Keratinocyte (primary cell): ENCODE measurements at regions not wholly inside any gene's neighbourhood (a gene's known extent, or its start where the extent isn't known, plus 50 kb on each side); places are given as distances from the start of the nearest gene placed in this dataset.

Experiments
- DNase-seq: peaks from one replicate; pipeline ENCODE4 v3.0.0-alpha.2; 2011; ENCODE audit warnings: low read depth, missing footprints, low spot score
- FAIRE-seq: peaks from 2 replicates; lab custom pipeline; 2011; peaks lifted over from hg19 to GRCh38; lab: Jason Lieb, UNC
- H2AFZ ChIP-seq: 2 replicates; pipeline ENCODE4 v1.6.0; 2012; ENCODE audit warnings: low read length, control low read depth, inconsistent platforms; ENCODE audit not compliant: control insufficient read depth
- H3K27ac ChIP-seq: 2 replicates; pipeline ENCODE4 v1.5.1; 2011; ENCODE audit warnings: low read length; ENCODE audit not compliant: control insufficient read depth, insufficient read depth
- H3K27me3 ChIP-seq: 3 replicates; pipeline ENCODE4 v1.6.0; 2011; ENCODE audit warnings: low read length; ENCODE audit not compliant: control insufficient read depth, insufficient read depth; ENCODE audit errors: extremely low read depth
- H3K36me3 ChIP-seq, 2 experiments: 2 replicates in 1 of 2; 3 replicates in 1 of 2; pipeline ENCODE4 v1.5.1; 2011; ENCODE audit warnings: low read length in 2 of 2, mild to moderate bottlenecking in 1 of 2; ENCODE audit not compliant: control insufficient read depth in 2 of 2, insufficient read depth in 2 of 2; ENCODE audit errors: extremely low read depth in 1 of 2
- H3K4me1 ChIP-seq: 3 replicates; pipeline ENCODE4 v1.5.1; 2011; ENCODE audit warnings: low read length; ENCODE audit not compliant: control insufficient read depth, insufficient read depth; ENCODE audit errors: extremely low read depth
- H3K4me2 ChIP-seq: 3 replicates; pipeline ENCODE4 v1.6.0; 2011; ENCODE audit warnings: low read depth, low read length; ENCODE audit not compliant: control insufficient read depth, insufficient read depth; ENCODE audit errors: extremely low read depth
- H3K4me3 ChIP-seq, 3 experiments: fragments of 200-600 bp in 1 of 3; sonication (generic) in 1 of 3; 2 replicates in 2 of 3; 3 replicates in 1 of 3; pipeline ENCODE4 v1.5.1; 2011 to 2016; ENCODE audit warnings: low read length in 3 of 3, mild to moderate bottlenecking in 3 of 3, control low read depth in 2 of 3, inconsistent platforms in 1 of 3, low read depth in 1 of 3, mixed read lengths in 1 of 3, mixed run types in 1 of 3, moderate library complexity in 1 of 3; ENCODE audit not compliant: control insufficient read depth in 2 of 3, insufficient read depth in 2 of 3; ENCODE audit errors: extremely low read depth in 1 of 3
- H3K79me2 ChIP-seq: 2 replicates; pipeline ENCODE4 v1.6.0; 2012; ENCODE audit warnings: low read length; ENCODE audit not compliant: control insufficient read depth, insufficient read depth
- H3K9ac ChIP-seq: 3 replicates; pipeline ENCODE4 v1.6.0; 2011; ENCODE audit warnings: low read length; ENCODE audit not compliant: control insufficient read depth, insufficient read depth; ENCODE audit errors: extremely low read depth
- H3K9me1 ChIP-seq: 3 replicates; pipeline ENCODE4 v1.6.0; 2011; ENCODE audit warnings: low read length; ENCODE audit not compliant: control insufficient read depth, insufficient read depth; ENCODE audit errors: extremely low read depth
- H3K9me3 ChIP-seq: 2 replicates; pipeline ENCODE4 v1.5.1; 2012; ENCODE audit warnings: low read depth, low read length; ENCODE audit not compliant: control insufficient read depth
- H4K20me1 ChIP-seq: 3 replicates; pipeline ENCODE4 v1.6.0; 2011; ENCODE audit warnings: low read length; ENCODE audit not compliant: control insufficient read depth, insufficient read depth; ENCODE audit errors: extremely low read depth
- EZH2 ChIP-seq: IDR thresholded peaks from one replicate; pipeline ENCODE4 v1.6.1; 2012; ENCODE audit warnings: inconsistent platforms, mild to moderate bottlenecking, low read length, moderate library complexity
- dilution Hi-C: fragments of 300-500 bp; cut with MboI; formaldehyde crosslinking; loops from one replicate; pipeline ENCODE4 v1.7.0; 2020; ENCODE audit warnings: low sequenced_read_pairs; ENCODE audit not compliant: extremely low pct_ligation_motif_present
- TF ChIP-seq, protein P1 (sequence below), 3 experiments: IDR thresholded peaks in 1 of 3; conservative IDR thresholded peaks in 1 of 3; optimal IDR thresholded peaks in 1 of 3; 2 replicates in 2 of 3; 3 replicates in 1 of 3; pipeline versions ENCODE3 to v1.5.1; 2011; ENCODE audit warnings: low read length in 3 of 3, mild to moderate bottlenecking in 3 of 3, moderate library complexity in 2 of 3, control low read depth in 1 of 3, inconsistent platforms in 1 of 3; ENCODE audit not compliant: insufficient read depth in 2 of 3; ENCODE audit errors: extremely low read depth in 1 of 3

DNA sequence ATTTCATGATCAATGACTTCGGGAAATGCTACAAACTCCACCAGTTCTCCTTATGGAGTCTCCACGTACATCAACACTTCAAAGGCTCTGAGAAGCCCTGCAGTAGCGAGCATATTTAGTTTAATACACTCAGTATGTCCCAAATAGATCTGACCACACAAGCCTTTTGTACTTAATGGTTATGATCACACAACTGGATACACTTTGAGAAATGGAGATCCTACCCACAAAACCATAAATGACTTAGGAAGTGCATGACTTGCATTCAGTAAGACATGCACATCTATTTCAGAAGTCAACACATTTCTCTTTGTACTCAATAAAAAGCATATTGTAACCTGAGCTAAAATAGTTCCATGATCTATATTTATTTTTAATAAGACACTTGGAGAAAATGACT is 103.6 kb upstream of the SPATA12 start:
- Histone ChIP-seq H4K20me1 (no peaks in the 10 kb centered on the region), H3K4me3 (no peak overlapping the region), H3K4me1 (no peaks in the 10 kb centered on the region), H3K36me3 (peaks cover 0 to 2% of the 10 kb centered on the region in 2 experiments), H3K27me3 (no peaks in the 10 kb centered on the region), H3K27ac (no peak overlapping the region), H3K4me2 (no peak overlapping the region), H3K9me3 (no peaks in the 10 kb centered on the region), H2AFZ (no peak overlapping the region), H3K9ac (no peak overlapping the region), H3K79me2 (no peaks in the 10 kb centered on the region), H3K9me1 (no peaks in the 10 kb centered on the region)
- TF ChIP-seq, protein P1, sequence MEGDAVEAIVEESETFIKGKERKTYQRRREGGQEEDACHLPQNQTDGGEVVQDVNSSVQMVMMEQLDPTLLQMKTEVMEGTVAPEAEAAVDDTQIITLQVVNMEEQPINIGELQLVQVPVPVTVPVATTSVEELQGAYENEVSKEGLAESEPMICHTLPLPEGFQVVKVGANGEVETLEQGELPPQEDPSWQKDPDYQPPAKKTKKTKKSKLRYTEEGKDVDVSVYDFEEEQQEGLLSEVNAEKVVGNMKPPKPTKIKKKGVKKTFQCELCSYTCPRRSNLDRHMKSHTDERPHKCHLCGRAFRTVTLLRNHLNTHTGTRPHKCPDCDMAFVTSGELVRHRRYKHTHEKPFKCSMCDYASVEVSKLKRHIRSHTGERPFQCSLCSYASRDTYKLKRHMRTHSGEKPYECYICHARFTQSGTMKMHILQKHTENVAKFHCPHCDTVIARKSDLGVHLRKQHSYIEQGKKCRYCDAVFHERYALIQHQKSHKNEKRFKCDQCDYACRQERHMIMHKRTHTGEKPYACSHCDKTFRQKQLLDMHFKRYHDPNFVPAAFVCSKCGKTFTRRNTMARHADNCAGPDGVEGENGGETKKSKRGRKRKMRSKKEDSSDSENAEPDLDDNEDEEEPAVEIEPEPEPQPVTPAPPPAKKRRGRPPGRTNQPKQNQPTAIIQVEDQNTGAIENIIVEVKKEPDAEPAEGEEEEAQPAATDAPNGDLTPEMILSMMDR (optimal IDR thresholded peaks at IDR 0.05 in 1 of 3, IDR thresholded peaks at IDR 0.05 in 1 of 3, conservative IDR thresholded peaks at IDR 0.05 in 1 of 3; ENCODE audit: extremely low read depth in 1 of 3, insufficient read depth in 2 of 3, low read length in 3 of 3), result no peak
- no peak for TF ChIP-seq EZH2
- dilution Hi-C loops, result no loop called here
- no peak for DNase-seq
- no peak for FAIRE-seq

- Histone ChIP-seq H3K27ac (no peak overlapping the region), H3K4me1 (no peaks in the 10 kb centered on the region), H3K4me2 (no peak overlapping the region), H3K4me3 (no peak overlapping the region), H3K79me2 (no peaks in the 10 kb centered on the region), H3K36me3 (peaks cover 0 to 3% of the 10 kb centered on the region in 2 experiments), H3K9me1 (no peaks in the 10 kb centered on the region), H4K20me1 (no peaks in the 10 kb centered on the region), H2AFZ (no peak overlapping the region), H3K9me3 (no peaks in the 10 kb centered on the region), H3K27me3 (no peaks in the 10 kb centered on the region), H3K9ac (no peak overlapping the region)
- no peak for DNase-seq
- TF ChIP-seq, protein P1 (optimal IDR thresholded peaks at IDR 0.05 in 1 of 3, IDR thresholded peaks at IDR 0.05 in 1 of 3, conservative IDR thresholded peaks at IDR 0.05 in 1 of 3; ENCODE audit: extremely low read depth in 1 of 3, insufficient read depth in 2 of 3, low read length in 3 of 3), result no peak
- no peak for TF ChIP-seq EZH2
- dilution Hi-C loops, result no loop called here
- no peak for FAIRE-seq
Observed at GRCh38 chr3:56955492-56956111, 104.9 kb upstream of the SPATA12 start.
